ENCODE measurements at regions not wholly inside any gene's neighbourhood (a gene's known extent, or its start where the extent isn't known, plus 50 kb on each side); places are given as distances from the start of the nearest gene placed in this dataset.

- TF ChIP-seq YY1 (IDR thresholded peaks at IDR 0.05), result no peak
Observed at GRCh38 chr5:107277485-107278125, 393.1 kb downstream of the EFNA5 start (continued).

GRCh38 chr5:107275333-107275732, 395.4 kb downstream of the EFNA5 start:
- Histone ChIP-seq H3K36me3 (ENCODE audit: control insufficient read depth in 4 of 4, insufficient read depth in 3 of 4, low read depth in 1 of 4, low read length in 3 of 4) (no peaks in the 10 kb centered on the region), H3K9me3 (ENCODE audit: control insufficient read depth in 4 of 4, low read length in 3 of 4) (no peaks in the 10 kb centered on the region), H3K9ac (ENCODE audit: low read depth in 1 of 2, low read length in 2 of 2) (no peak overlapping the region), H3K27me3 (ENCODE audit: control insufficient read depth in 4 of 4, insufficient read depth in 4 of 4, low read length in 3 of 4) (no peaks in the 10 kb centered on the region), H3K4me1 (ENCODE audit: control insufficient read depth in 4 of 4, insufficient read depth in 4 of 4, low read length in 3 of 4) (no peaks in the 10 kb centered on the region), H3K27ac (ENCODE audit: low read depth in 1 of 2, low read length in 2 of 2) (no peak overlapping the region), H3K4me3 (ENCODE audit: low read depth in 1 of 3, low read length in 3 of 3) (no peak overlapping the region)
- 0% methylated on average over 1 of the region's 1 CpG for WGBS
- TF ChIP-seq HNF4A (conservative IDR thresholded peaks at IDR 0.05), result no peak
- no peak for TF ChIP-seq RXRA (IDR thresholded peaks at IDR 0.05)
- no peak for TF ChIP-seq EGR1 (IDR thresholded peaks at IDR 0.05; ENCODE audit: low read depth in 2 of 2)
- no peak for TF ChIP-seq FOXA1 (IDR thresholded peaks at IDR 0.05)
- no peak for TF ChIP-seq SP1 (IDR thresholded peaks at IDR 0.05)
- TF ChIP-seq NR2F2 (IDR thresholded peaks at IDR 0.05), result no peak
- no peak for TF ChIP-seq HNF4G (IDR thresholded peaks at IDR 0.05)
- no peak for TF ChIP-seq YY1 (IDR thresholded peaks at IDR 0.05)
- TF ChIP-seq FOXA2 (IDR thresholded peaks at IDR 0.05), result no peak
- TF ChIP-seq ZBTB33 (IDR thresholded peaks at IDR 0.05), result no peak
- no peak for TF ChIP-seq MAX (IDR thresholded peaks at IDR 0.05)
- TF ChIP-seq REST (IDR thresholded peaks at IDR 0.05), result no peak
- no peak for TF ChIP-seq JUND (IDR thresholded peaks at IDR 0.05)
- no peak for TF ChIP-seq ATF3 (IDR thresholded peaks at IDR 0.05)
- TF ChIP-seq CTCF (IDR thresholded peaks at IDR 0.05; ENCODE audit: low read depth, low read length, missing input control), result no peak
- no peak for TF ChIP-seq RAD21 (IDR thresholded peaks at IDR 0.05)
- no peak for TF ChIP-seq TAF1 (conservative IDR thresholded peaks at IDR 0.05)
- TF ChIP-seq GABPA (IDR thresholded peaks at IDR 0.05 in 1 of 2, conservative IDR thresholded peaks at IDR 0.05 in 1 of 2), result no peak
- no peak for DNase-seq (ENCODE audit: low spot score)

Measured in liver (tissue), 8 donors.